SK-N-MC (cell line): ENCODE measurements at regions not wholly inside any gene's neighbourhood (a gene's known extent, or its start where the extent isn't known, plus 50 kb on each side); places are given as distances from the start of the nearest gene placed in this dataset.

Experiments used
- EZH2 ChIP-seq: fragments of 200-600 bp; sonication (generic); IDR thresholded peaks from one replicate; pipeline ENCODE4 v1.6.1; 2017; ENCODE audit warnings: antibody characterized with exemption
- FOXP2 ChIP-seq: optimal IDR thresholded peaks from 2 replicates; pipeline ENCODE3; 2011; ENCODE audit warnings: mild to moderate bottlenecking, moderate library complexity; ENCODE audit not compliant: insufficient read depth; ENCODE audit errors: extremely low read length, control extremely low read depth
- POLR2AphosphoS5 ChIP-seq: IDR thresholded peaks from 2 replicates; pipeline ENCODE4 v1.6.1; 2012; ENCODE audit warnings: mild to moderate bottlenecking, low read depth, low read length, borderline replicate concordance

DNA sequence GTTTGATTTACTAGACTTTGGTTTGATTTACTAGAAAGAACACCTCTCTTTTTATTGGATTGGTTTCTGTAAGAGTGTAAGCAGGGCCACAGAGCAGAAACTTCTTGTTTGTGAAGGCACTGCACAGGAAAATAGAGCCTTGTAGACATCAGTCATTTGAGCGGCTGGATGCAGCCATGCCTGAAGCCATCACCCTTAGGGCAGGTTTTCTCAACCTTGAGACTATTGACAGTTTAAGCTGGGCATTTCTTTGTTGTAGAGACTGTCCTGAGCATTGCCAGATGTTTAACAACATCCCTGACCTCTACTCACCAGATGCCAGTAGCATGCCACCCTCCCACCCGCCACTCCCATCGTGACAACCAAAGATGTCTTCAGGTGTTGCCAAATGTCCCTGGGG lies 130.2 kb upstream of the SULF2 start:
- TF ChIP-seq POLR2AphosphoS5 (no peak), EZH2 (no peak), FOXP2 (no peak)
